LNCaP clone FGC (cell line): ENCODE measurements at regions not wholly inside any gene's neighbourhood (a gene's known extent, or its start where the extent isn't known, plus 50 kb on each side); places are given as distances from the start of the nearest gene placed in this dataset.

Source experiments
- DNase-seq: peaks from one replicate; pipeline ENCODE4 v3.0.0-alpha.2; 2011; ENCODE audit warnings: low read depth
- H3K4me3 ChIP-seq: 2 replicates; pipeline ENCODE4 v1.5.1; 2011; ENCODE audit warnings: mild to moderate bottlenecking, low read depth, low read length, control low read depth
- TF ChIP-seq, protein P1 (sequence below): IDR thresholded peaks from 2 replicates; pipeline ENCODE4 v1.5.1; 2012; ENCODE audit warnings: mild to moderate bottlenecking; ENCODE audit not compliant: control insufficient read depth, insufficient read depth; ENCODE audit errors: extremely low read depth

GRCh38 chr12:20220339-20220738, 148.0 kb upstream of the PDE3A start:
- peak; percentile 34 for DNase-seq
- TF ChIP-seq, protein P1, sequence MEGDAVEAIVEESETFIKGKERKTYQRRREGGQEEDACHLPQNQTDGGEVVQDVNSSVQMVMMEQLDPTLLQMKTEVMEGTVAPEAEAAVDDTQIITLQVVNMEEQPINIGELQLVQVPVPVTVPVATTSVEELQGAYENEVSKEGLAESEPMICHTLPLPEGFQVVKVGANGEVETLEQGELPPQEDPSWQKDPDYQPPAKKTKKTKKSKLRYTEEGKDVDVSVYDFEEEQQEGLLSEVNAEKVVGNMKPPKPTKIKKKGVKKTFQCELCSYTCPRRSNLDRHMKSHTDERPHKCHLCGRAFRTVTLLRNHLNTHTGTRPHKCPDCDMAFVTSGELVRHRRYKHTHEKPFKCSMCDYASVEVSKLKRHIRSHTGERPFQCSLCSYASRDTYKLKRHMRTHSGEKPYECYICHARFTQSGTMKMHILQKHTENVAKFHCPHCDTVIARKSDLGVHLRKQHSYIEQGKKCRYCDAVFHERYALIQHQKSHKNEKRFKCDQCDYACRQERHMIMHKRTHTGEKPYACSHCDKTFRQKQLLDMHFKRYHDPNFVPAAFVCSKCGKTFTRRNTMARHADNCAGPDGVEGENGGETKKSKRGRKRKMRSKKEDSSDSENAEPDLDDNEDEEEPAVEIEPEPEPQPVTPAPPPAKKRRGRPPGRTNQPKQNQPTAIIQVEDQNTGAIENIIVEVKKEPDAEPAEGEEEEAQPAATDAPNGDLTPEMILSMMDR = peak; percentile 65
- H3K4me3 ChIP-seq = no peak overlapping the region

DNA sequence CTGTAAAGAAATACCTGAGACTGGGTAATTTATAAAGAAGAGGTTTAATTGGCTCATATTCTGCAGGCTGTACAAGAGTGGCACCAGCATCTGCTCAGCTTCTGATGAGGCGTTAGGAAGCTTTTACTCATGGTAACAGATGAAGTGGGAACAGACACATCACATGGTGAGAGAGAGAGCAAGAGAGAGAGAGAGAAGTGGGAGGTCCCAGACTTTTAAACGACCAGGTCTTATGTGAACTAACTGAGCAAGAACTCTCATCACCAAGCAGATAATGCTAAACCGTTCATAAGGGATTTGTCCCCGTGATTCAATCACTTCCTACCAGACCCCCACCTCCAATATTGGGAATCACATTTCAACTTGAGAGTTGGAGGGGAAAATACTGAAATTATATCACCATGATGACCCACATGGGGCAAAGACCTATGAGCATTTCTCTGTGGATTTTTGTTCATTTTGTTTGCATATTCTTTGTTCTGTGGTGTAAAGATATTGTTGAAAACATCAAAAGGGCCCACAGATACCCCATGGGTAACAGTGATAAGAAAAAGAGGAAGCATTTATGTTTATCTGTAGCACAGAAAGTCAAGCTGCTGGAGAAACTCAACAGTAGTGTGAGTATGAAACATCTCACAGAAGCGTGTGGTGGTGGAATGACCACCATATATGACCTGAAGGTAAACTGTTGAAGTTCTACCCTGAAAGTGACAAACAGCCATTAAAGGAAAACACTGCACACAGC, 135.2 kb upstream of the PDE3A start:
- H3K4me3 ChIP-seq = no peak overlapping the region
- DNase-seq = no peak
- TF ChIP-seq, protein P1 = no peak

- no peak overlapping the region for H3K4me3 ChIP-seq
- TF ChIP-seq, protein P1 = no peak
Observed at GRCh38 chr12:20234474-20234873, 133.9 kb upstream of the PDE3A start.

GRCh38 chr12:20237091-20237490, 131.2 kb upstream of the PDE3A start:
- H3K4me3 ChIP-seq = no peak overlapping the region
- TF ChIP-seq, protein P1 = no peak
- no peak for DNase-seq

More at GRCh38 chr12:20234474-20234873, 133.9 kb upstream of the PDE3A start:
- no peak for DNase-seq

DNA sequence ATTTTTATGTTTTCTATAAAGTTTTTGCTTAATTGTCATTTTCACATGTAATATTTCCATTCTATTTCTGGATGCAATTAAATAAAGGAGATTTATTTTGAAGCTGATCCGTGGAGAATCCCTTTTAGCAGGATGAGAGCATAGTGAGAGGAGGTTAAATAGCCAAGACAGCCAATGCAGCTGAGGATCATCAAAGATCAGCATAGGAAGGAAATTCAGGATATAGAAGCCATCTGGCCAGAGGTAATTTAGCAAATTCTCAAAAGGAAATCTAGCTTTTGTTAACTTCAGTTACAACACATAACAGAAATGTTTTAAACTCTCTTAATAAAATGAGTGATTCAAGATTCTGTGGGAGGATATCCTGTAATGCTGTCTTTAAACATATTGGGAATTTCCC, 122.8 kb upstream of the PDE3A start:
- TF ChIP-seq, protein P1 = no peak
- no peak overlapping the region for H3K4me3 ChIP-seq
- DNase-seq = no peak

DNA sequence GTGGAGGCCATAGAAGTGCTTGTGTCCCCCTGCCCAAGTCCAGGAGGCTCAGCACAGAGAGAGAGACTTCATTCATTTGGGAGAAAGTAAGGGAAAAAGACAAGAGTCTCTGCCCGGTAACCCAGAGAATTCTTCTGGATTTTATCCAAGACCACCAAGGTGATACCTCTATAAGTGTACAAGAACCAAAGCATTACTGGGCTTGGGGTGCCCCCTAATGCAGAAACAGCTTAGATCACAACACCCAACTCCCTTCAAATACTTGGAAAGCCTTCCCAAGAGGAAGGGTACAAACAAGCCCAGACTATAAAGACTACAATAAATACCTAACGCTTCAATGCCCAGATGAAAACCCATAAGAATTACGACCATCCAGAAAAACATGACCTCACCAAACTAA, 119.7 kb upstream of the PDE3A start:
- H3K4me3 ChIP-seq = no peak overlapping the region
- TF ChIP-seq, protein P1 = no peak
- no peak for DNase-seq

GRCh38 chr12:20250761-20251160, 117.6 kb upstream of the PDE3A start:
- TF ChIP-seq, protein P1 = no peak
- no peak for DNase-seq
- no peak overlapping the region for H3K4me3 ChIP-seq
